Skeletal muscle cell (primary cell): ENCODE measurements at regions not wholly inside any gene's neighbourhood (a gene's known extent, or its start where the extent isn't known, plus 50 kb on each side); places are given as distances from the start of the nearest gene placed in this dataset.
"Not testable (repeated sequence)": the region's sequence is repeated elsewhere in the genome, so short reads cannot be mapped to it uniquely, and the experiment has no call there.

Source experiments
- DNase-seq: peaks from one replicate; pipeline ENCODE4 v3.0.0-alpha.2; 2010; ENCODE audit warnings: low read depth
- H3K4me3 ChIP-seq: 2 replicates; pipeline ENCODE4 v1.5.1; 2011; ENCODE audit warnings: low read depth, mild to moderate bottlenecking, control low read depth, low read length, moderate library complexity

DNA sequence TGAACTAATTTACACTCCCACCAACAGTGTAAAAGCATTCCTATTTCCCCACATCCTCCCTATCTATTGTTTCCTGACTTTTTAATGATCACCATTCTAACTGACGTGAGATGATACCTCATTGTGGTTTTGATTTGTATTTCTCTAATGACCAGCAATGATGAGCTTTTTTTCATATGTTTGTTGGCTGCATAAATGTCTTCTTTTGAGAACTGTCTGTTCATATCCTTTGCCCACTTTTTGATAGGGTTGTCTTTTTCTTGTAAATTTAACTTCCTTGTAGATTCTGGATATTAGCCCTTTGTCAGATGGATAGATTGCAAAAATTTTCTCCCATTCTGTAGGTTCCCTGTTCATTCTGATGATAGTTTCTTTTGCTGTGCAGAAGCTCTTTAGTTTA is 251.3 kb downstream of the PTGER3 start:
- not testable (repeated sequence) for DNase-seq, H3K4me3 ChIP-seq

DNA sequence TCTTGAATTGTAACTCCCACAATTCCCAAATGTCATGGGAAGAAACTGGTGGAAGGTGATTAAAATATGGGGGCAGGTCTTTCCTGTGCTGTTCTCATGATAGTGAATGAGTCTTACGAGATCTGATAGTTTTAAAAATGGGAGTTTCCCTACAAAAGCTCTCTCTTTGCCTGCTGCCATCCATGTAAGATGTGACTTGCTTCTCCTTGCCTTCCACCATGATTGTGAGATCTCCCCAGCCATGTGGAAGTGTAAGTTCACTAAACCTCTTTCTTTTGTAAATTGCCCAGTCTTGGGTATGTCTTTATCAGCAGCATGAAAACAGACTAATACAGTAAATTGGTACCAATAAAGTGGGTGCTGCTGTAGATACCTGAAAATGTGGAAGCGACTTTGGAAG is 245.0 kb downstream of the PTGER3 start:
- H3K4me3 ChIP-seq, DNase-seq: not testable (repeated sequence)

DNA sequence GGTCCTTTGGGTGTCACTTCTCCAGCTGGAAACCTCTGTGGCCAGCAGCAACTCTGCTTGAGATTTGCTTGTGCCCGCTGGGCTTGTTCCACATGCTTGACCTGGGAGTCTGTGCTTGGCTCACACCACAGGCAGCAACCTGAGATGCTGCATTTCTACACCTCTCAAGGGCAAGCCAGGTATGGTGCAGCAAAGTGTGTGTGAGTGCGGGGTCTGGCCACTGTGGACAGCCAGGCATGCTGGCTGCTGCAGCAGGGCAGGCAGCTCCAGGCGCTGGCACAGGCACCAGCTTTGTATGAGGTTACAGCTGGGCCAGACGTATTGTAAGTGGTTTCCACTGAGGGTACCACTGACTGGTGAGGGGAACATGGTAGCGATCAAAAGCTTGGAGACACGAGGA is 242.0 kb downstream of the PTGER3 start:
- no peak overlapping the region for H3K4me3 ChIP-seq
- no peak for DNase-seq

DNA sequence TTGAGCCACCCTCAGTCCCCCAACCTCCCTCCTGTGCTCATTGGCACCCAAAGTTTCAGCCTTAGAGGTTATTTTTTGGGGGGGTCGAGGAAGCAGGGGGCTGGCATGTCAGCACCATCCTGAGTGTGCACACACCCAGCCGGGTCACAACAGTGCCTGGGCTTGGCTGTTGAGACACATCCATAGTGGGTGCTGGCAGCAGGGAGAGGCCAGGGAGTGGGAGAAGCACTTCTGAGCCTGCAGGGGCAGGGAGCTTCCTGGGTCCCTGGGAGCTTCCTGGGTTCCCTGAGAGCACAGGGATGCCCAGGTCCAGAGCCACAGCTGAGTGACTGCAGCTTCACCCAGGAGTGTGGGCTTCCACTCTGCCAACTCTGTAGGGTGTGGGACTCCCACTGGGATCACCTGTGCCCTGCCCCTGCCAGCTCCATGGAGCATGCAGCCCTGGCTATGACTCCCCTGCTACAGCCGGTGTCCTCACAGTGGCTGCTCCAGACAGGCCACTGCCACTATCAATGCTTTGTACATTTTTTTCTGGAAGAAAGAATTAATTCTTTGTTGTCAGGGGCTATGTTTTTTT is 240.4 kb downstream of the PTGER3 start:
- DNase-seq, result no peak
- no peak overlapping the region for H3K4me3 ChIP-seq

DNA sequence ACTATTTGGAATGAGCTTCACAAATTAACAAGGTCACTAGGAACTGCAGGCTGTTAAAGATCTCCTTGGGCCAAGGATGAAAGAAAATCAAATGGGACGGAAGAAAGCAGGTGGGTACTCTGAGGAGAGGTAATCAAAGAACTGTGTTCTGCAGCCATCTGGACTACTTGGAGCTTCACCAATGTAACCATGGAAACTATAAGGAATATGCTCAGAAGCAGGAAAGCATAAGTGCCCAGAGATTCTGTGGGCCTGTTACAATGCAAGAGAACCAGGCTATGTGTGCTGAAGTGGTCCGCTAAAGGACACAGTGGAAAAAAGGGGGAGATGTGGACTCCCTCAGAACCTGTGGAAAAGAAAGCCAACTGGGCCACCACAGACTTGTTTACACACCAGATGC is 238.5 kb downstream of the PTGER3 start:
- no peak for DNase-seq
- H3K4me3 ChIP-seq, result no peak overlapping the region

DNA sequence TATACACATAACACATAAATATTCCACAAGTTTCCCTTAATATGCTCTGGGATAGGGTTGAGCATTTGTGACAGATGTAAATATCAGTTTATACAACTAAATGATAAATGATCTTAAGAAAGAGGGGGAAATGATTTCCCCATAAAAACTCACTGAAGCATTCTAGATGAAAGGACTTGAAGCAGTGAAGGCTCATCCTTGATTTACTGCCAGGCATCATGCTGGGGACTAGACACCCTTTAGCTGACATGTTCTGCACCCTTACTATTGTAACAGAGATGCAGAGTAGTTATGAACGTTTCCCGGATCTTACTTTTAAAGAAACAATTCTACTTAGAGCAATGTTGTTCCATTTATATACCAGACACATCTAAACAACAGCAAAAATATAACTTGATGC is 235.8 kb downstream of the PTGER3 start:
- DNase-seq, result no peak
- no peak overlapping the region for H3K4me3 ChIP-seq

DNA sequence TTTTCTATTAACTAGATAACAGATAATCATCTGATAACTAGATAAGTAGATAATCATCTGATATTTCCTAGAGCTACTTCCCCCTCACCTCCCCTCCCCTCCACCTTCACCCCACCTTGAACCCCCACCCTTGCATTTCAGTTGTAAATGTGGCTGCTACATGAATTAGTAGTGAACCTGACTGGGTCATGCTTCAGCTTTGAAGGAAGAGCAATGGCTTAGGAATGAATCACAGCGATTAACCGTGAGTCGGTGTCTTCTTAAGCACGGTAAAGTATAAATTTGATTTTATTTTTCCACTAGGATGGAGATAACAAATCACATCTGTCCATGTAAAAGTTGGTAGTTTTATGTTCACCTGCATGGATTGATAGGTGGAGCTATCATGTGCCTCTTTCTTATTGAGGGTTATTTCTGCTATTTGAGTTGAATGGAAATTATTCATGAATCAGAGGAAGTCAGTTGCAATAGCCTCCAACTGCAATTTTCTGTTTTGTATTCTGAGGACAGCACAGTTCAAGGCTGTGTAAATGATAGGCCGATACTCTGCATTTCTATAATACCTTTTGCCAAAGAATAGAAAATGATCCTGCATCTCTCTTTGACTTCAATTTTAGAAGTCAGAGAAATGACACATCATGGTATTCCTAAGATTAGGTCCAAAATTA is 235.0 kb downstream of the PTGER3 start:
- DNase-seq, result no peak
- H3K4me3 ChIP-seq, result no peak overlapping the region

DNA sequence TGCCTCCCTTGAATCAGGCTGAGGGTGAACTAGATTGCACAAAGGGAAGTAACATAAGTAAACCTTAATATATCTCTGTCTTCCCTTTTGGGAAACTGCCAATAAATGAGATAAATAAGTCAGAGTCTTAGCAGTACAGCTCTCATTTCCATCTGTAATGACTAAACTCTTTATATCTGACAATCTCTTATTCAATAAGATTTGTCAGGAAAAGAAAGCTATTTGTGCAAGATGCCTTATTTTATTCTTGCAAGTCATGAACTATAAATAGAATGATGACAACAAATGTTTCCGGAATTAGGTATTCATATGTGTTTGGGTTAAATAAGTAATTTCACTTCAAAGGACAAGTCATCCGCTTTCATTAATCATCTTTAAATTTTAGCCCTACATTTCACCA is 229.2 kb downstream of the PTGER3 start:
- DNase-seq, result peak; percentile 24
- no peak overlapping the region for H3K4me3 ChIP-seq

DNA sequence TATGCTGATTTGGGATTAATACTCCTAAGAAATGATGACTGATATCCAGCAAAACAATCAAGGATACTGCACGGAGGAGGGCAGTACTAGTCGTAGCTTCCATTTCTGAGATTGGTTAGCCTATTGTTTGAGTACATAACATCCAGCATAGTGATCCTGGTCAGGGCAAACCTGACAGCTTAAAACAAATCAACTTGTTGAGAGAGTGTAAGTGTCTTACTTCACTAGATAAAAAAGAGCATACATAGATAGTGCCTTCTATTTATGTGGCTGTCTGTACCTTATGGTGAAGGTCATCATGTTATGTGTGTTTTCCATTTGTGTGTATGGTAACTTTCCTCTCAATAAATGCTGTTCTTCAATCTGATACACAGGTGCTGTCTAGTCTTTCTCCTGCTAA is 228.4 kb downstream of the PTGER3 start:
- H3K4me3 ChIP-seq, result no peak overlapping the region
- DNase-seq, result no peak

DNA sequence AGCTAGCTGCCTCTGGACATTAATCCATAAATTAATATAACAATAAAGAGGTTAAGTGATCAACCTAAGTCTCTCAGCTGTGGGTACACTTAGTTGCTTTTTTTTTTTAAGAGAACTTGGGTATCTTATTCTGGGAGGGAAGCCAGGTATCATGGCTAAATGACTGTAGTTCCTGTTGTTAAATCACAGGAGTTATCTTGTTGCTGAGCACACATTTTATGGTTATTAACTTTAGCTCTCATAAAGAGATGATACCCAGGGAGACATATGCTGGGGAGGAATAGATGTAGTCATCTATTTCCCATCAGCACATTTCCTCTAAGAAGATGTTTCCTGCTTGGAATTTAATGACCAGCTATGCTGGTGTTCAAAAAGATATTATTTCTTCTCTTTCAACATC is 227.8 kb downstream of the PTGER3 start:
- DNase-seq, result no peak

DNA sequence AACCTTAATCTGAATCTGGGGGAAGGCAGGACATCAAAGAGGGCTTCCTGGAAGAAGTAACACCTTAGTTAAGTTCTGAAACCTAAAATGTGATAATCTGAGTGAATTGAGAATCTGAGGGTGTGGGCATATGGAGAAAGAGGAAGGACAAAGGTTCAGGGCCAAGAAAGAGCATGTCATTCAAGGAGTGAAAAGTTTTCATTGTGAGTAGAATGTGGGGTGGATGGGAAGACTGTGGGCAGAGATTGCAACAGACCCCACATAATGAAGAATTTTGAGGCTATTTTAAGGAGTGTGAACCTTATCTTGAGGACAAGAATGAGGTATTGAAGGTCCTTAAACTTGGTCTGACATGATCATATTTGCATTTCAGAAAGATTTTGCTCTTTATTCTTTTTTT is 227.2 kb downstream of the PTGER3 start:
- H3K4me3 ChIP-seq, result no peak overlapping the region
- DNase-seq, result no peak

More for the DNA sequence above, 227.8 kb downstream of the PTGER3 start:
- H3K4me3 ChIP-seq, result no peak overlapping the region

DNA sequence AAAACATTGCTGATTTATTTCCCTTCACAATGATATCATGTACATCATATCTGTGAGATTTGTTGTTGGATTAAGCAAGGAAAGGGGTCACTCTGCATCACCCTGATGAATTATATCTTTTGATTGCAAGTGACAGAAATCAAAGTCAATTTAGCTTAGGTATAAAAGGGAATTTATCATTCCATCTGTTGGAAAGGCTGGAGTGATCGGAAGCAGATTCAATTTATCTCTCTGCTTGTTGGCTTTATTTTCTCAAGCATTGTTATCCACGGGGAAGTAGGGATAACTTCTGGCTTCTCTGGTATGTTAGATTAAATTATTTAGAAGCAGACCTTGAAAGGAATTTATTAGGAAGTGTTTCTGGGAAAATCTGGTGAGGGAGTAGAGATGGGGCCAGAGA is 226.6 kb downstream of the PTGER3 start:
- no peak overlapping the region for H3K4me3 ChIP-seq
- DNase-seq, result no peak

DNA sequence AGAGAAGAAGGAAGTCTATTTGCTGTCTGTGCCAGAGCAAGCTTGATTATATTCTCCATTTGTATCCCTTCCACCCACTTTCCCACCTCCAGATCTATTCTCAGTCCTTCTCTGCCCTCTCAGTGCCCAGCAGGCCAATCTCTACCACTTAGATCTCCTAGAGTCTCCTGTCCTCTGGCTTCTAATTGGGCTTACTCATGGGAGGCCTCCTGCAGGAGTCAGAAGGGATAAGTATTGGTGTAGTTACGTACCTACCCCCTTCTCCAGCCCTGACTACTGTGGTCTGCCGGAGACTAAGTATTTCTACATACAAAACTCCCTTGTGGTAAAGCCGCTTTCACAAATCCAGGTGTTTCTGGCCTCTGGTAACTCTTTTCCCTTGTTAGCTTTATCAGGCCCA is 221.2 kb downstream of the PTGER3 start:
- no peak overlapping the region for H3K4me3 ChIP-seq
- DNase-seq, result no peak

DNA sequence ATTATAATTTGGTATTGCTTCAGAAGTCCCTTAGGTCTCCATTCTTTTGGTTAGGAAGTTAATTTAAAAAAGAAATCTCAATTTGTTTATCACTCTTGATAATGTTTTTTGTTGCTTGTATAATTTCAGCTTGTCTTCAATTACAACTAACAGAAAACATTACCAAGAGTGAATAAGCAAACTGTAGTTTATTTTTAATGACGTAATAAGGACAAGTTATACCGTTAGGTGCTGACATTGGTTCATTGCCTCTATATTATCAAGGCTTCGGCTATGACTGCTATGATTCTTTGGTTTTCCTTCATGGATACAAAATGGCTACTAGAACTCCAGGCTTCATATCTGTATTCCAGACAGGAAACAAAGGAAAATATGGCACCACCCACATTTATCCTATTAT is 220.6 kb downstream of the PTGER3 start:
- no peak for DNase-seq

DNA sequence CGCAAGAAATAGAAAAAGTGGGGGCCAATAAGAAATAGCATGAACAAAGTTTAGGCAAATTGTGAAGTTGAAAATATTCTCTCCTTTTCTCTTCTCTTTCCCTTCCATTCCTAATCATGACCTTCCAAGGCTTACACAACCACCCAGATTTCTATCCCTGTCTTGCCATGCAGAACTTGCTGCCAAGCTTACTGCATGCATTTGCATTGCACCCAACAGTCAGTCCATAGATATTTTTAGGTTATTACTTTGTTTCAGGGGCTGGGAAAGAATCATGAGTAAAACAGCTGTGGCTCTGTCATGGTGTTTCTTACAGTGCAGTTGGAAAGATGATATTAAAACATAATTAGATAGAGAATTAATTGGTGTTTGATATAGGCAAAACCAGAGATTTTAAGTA is 219.4 kb downstream of the PTGER3 start:
- no peak for DNase-seq
- H3K4me3 ChIP-seq, result no peak overlapping the region

More for the DNA sequence above, 220.6 kb downstream of the PTGER3 start:
- H3K4me3 ChIP-seq, result no peak overlapping the region

DNA sequence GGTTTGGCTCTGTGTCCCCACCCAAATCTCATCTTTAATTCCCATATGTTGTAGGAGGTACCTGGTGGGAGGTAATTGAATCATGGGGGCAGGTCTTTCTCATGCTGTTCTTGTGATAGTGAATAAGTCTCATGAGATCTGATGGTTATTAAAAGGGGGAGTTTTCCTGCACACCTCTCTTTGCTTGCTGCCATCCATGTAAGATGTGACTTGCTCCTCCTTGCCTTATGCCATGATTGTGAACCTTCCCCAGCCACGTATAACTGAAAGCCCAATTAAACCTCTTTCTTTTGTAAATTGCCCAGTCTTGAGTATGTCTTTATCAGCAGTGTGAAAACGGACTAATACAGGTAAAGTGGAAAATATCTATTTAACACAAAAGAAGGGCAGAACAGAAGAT is 213.3 kb downstream of the PTGER3 start:
- not testable (repeated sequence) for DNase-seq, H3K4me3 ChIP-seq

DNA sequence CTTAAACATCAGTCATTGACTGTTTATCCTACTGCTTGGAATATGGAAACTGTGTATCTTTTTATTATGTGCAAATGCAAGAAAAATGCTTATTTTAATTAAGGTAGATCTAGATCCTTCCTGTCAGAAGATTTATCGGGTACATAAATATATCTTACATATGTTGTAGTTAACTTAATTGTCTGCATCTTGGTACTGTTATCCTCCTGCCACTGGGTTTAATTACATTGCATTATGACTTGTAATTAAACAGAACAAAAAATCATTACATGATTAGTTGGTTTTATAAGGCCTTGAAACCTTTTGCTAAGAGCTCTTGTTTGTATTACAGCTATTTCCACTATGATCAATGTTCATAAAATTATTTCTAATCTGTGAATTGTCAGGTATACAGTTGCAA is 211.2 kb downstream of the PTGER3 start:
- no peak overlapping the region for H3K4me3 ChIP-seq
- DNase-seq, result no peak

DNA sequence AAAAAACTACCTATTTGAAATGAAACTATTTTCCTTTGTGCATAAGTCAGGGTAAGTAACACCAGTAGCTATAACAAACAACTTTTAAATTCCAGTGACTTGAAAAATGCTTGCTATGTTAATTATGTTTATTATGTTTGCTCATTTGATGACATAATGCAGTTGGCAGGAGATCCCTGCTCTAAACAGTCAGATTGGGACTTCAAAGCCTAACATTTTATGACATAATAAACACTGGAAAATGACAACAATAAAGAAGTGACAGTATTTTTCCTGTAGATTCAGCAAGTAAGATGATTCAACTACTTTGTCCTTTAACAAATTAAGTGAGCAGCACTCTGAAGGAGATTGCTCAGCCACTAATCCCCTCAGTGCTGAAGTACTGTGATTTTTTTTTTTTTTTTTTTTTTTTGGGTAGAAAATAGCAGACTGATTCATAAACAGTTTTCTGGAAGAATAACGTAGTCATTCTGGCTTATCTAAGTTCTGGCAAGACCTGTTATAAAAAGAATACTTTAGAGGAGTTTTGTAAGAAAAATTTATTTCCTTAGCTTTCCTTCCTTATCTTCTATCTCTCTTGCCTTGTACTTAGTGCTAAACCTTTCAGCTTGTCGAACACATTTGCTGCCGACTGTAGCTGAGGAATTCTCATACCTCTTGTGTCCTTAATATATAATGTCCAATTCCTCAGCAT is 207.2 kb downstream of the PTGER3 start:
- H3K4me3 ChIP-seq, result no peak overlapping the region
- DNase-seq, result no peak

DNA sequence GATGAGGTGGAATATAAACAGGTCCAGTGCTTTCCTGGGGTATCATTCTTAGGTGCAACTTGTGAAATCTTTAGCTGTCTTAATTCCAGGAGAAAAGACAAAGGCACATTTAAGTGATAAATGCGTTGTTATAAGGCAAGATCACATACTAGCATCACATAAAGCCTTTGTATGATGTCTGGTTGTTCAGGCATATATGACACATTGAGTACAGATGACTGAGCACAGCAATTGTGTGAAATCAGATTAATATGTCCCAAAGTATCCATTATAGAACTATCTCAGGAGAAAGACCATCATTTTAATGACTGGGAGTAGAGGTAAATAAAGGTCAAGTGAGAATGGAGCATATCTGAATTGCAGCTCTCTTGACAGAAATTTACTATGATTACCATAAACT is 205.1 kb downstream of the PTGER3 start:
- no peak for DNase-seq
- H3K4me3 ChIP-seq, result no peak overlapping the region

DNA sequence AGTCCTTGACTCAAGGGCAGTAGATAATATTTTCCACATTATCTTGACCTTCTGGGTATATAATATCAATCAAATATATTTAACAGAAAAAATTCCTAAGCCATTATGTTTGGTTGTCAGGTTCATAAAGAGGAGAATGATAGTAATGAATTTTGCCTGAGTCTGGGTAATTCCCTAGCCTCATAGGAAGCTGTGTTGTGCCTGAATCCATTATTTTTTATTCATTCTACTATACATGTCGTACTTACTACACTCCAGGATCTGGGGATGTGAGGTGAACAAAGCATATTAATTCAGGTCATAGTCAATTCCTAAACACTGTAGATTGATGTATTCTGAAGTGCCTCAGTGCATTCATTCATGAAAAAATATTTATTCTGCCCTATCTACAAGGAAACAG is 204.2 kb downstream of the PTGER3 start:
- H3K4me3 ChIP-seq, result no peak overlapping the region
- no peak for DNase-seq

DNA sequence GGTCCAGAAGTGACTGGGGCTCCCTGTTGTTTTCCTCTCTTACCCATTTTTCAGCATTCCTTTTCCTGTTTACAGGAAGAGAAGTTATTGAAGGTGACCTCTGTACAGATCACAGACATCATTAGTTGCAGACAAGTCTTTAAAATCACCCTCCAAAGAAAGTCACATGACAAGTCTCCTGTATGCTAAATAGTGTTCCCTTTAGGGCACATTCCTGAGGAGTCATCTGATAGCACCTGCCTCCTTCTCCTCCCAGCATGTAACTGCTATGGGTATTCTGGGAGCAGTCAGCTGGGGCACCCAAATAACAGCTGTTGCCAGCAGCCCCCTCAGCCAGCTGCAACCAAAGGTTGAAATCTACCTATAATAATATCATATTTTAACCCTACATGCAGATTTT is 200.6 kb downstream of the PTGER3 start:
- DNase-seq, result no peak
- no peak overlapping the region for H3K4me3 ChIP-seq
